Hepatocyte (in vitro differentiated cells): ENCODE measurements at regions not wholly inside any gene's neighbourhood (a gene's known extent, or its start where the extent isn't known, plus 50 kb on each side); places are given as distances from the start of the nearest gene placed in this dataset.

Source experiments
- EZH2 ChIP-seq: fragments of 200-600 bp; sonication (generic); IDR thresholded peaks from 2 replicates; pipeline ENCODE4 v1.6.1; 2016; ENCODE audit warnings: antibody characterized with exemption, mild to moderate bottlenecking, borderline replicate concordance
- EZH2phosphoT487 ChIP-seq: fragments of 200-600 bp; sonication (generic); IDR thresholded peaks from one replicate; pipeline ENCODE4 v1.6.1; 2018; ENCODE audit warnings: antibody characterized with exemption, mild to moderate bottlenecking, low read depth, moderate library complexity; ENCODE audit not compliant: unreplicated experiment, severe bottlenecking
- TF ChIP-seq, protein P1 (sequence below): fragments of 200-600 bp; sonication (generic); IDR thresholded peaks from 2 replicates; pipeline ENCODE4 v1.5.1; 2016; ENCODE audit warnings: antibody characterized with exemption, mild to moderate bottlenecking; ENCODE audit not compliant: poor library complexity

DNA sequence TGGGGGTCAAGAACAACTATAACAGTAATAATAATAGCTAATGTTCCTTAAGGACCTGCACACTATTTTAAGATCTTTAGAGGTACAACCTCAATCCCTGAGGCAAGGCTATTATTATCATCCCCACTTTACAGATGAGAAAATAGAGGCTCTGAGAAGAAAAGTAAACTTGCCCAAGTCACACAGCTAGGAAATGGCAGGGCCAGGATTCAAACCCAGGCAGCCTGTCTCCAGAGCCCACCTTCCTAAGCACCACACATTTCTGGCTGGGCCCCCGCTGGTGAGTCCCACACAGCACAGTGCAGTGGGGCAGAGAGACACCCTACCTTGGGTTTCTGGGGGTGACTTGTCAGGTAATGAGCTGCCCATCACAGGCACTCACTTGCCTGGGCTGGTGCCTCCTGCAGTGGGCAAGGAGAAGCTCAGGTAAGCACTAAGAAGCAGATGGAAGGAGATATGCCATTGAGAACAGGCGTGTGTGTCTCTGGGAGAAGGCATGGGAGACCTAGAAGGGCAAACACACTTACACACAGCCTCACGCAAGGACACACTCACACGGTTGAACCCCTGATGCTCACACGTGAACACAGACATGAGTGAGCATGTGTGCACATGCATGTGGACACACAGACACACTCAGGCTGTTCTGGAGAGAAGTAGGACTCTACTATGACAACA is 104.4 kb upstream of the ZMIZ1 start:
- TF ChIP-seq EZH2phosphoT487 (no peak), EZH2 (no peak)
- TF ChIP-seq, protein P1, sequence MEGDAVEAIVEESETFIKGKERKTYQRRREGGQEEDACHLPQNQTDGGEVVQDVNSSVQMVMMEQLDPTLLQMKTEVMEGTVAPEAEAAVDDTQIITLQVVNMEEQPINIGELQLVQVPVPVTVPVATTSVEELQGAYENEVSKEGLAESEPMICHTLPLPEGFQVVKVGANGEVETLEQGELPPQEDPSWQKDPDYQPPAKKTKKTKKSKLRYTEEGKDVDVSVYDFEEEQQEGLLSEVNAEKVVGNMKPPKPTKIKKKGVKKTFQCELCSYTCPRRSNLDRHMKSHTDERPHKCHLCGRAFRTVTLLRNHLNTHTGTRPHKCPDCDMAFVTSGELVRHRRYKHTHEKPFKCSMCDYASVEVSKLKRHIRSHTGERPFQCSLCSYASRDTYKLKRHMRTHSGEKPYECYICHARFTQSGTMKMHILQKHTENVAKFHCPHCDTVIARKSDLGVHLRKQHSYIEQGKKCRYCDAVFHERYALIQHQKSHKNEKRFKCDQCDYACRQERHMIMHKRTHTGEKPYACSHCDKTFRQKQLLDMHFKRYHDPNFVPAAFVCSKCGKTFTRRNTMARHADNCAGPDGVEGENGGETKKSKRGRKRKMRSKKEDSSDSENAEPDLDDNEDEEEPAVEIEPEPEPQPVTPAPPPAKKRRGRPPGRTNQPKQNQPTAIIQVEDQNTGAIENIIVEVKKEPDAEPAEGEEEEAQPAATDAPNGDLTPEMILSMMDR = no peak
